ENCODE measurements at regions not wholly inside any gene's neighbourhood (a gene's known extent, or its start where the extent isn't known, plus 50 kb on each side); places are given as distances from the start of the nearest gene placed in this dataset.

DNA sequence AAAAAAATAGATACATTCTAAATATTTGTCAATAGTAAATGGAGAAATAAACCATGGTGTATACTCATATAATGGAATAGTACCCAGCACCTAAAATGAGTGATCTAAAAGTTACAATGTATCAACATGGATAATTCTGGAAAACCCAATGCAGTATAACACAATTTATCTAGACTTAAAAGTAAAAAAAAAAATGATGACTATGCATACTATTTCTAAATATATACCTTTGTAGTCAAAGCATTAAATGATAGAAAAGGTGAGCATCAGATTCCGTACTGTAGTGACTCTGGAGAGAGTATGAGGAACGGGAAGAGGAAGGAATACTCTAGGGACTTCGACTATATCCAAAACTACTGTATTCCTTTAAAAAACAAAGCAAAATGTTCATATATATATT, 115.2 kb upstream of the CDCA7L start (continued):
- TF ChIP-seq, protein P1, sequence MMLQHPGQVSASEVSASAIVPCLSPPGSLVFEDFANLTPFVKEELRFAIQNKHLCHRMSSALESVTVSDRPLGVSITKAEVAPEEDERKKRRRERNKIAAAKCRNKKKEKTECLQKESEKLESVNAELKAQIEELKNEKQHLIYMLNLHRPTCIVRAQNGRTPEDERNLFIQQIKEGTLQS (IDR thresholded peaks at IDR 0.05): no peak
- TF ChIP-seq TAF1 (conservative IDR thresholded peaks at IDR 0.05): no peak
- TF ChIP-seq, protein P2, sequence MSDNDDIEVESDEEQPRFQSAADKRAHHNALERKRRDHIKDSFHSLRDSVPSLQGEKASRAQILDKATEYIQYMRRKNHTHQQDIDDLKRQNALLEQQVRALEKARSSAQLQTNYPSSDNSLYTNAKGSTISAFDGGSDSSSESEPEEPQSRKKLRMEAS (IDR thresholded peaks at IDR 0.05): no peak

DNA sequence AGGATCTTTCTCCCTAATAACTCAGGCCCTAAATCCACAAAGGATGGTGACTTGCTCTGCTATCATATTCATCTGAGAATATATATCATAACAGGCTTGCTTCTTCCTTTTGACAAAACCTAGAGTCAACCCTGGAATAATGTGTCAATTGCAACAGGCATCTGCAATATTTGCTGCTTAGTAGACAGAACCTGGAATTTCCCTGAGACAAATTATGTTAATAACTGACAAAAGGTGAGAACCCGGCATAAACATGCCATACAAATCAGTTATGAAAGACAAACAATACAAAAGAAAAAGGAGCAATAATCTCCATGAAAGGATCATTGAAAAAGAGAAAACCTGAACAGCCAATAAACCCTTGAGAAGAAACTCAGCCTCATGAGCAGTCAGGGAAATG, 114.5 kb upstream of the CDCA7L start:
- H3K4me3 ChIP-seq (ENCODE audit: low read depth in 1 of 3, low read length in 3 of 3): no peak overlapping the region
- no peaks in the 10 kb centered on the region for H3K36me3 ChIP-seq (ENCODE audit: control insufficient read depth in 4 of 4, insufficient read depth in 3 of 4, low read depth in 1 of 4, low read length in 3 of 4)
- 83% methylated on average over 1 of the region's 1 CpG for WGBS
- H3K9ac ChIP-seq (ENCODE audit: low read depth in 1 of 2, low read length in 2 of 2): no peak overlapping the region
- TF ChIP-seq, protein P1 (IDR thresholded peaks at IDR 0.05): no peak
- TF ChIP-seq TAF1 (conservative IDR thresholded peaks at IDR 0.05) (no peak), NR2F2 (IDR thresholded peaks at IDR 0.05) (no peak), RXRA (IDR thresholded peaks at IDR 0.05) (no peak), GABPA (IDR thresholded peaks at IDR 0.05 in 1 of 2, conservative IDR thresholded peaks at IDR 0.05 in 1 of 2) (no peak), FOXA2 (IDR thresholded peaks at IDR 0.05) (no peak), SP1 (IDR thresholded peaks at IDR 0.05) (no peak), HNF4A (conservative IDR thresholded peaks at IDR 0.05) (no peak)
- TF ChIP-seq, protein P2 (IDR thresholded peaks at IDR 0.05): no peak
- TF ChIP-seq, protein P3, sequence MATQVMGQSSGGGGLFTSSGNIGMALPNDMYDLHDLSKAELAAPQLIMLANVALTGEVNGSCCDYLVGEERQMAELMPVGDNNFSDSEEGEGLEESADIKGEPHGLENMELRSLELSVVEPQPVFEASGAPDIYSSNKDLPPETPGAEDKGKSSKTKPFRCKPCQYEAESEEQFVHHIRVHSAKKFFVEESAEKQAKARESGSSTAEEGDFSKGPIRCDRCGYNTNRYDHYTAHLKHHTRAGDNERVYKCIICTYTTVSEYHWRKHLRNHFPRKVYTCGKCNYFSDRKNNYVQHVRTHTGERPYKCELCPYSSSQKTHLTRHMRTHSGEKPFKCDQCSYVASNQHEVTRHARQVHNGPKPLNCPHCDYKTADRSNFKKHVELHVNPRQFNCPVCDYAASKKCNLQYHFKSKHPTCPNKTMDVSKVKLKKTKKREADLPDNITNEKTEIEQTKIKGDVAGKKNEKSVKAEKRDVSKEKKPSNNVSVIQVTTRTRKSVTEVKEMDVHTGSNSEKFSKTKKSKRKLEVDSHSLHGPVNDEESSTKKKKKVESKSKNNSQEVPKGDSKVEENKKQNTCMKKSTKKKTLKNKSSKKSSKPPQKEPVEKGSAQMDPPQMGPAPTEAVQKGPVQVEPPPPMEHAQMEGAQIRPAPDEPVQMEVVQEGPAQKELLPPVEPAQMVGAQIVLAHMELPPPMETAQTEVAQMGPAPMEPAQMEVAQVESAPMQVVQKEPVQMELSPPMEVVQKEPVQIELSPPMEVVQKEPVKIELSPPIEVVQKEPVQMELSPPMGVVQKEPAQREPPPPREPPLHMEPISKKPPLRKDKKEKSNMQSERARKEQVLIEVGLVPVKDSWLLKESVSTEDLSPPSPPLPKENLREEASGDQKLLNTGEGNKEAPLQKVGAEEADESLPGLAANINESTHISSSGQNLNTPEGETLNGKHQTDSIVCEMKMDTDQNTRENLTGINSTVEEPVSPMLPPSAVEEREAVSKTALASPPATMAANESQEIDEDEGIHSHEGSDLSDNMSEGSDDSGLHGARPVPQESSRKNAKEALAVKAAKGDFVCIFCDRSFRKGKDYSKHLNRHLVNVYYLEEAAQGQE (IDR thresholded peaks at IDR 0.05): no peak
- TF ChIP-seq, protein P4, sequence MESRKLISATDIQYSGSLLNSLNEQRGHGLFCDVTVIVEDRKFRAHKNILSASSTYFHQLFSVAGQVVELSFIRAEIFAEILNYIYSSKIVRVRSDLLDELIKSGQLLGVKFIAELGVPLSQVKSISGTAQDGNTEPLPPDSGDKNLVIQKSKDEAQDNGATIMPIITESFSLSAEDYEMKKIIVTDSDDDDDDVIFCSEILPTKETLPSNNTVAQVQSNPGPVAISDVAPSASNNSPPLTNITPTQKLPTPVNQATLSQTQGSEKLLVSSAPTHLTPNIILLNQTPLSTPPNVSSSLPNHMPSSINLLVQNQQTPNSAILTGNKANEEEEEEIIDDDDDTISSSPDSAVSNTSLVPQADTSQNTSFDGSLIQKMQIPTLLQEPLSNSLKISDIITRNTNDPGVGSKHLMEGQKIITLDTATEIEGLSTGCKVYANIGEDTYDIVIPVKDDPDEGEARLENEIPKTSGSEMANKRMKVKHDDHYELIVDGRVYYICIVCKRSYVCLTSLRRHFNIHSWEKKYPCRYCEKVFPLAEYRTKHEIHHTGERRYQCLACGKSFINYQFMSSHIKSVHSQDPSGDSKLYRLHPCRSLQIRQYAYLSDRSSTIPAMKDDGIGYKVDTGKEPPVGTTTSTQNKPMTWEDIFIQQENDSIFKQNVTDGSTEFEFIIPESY (IDR thresholded peaks at IDR 0.05): no peak
- H3K9me3 ChIP-seq (ENCODE audit: control insufficient read depth in 4 of 4, low read length in 3 of 4): no peaks in the 10 kb centered on the region
- no peaks in the 10 kb centered on the region for H3K27me3 ChIP-seq (ENCODE audit: control insufficient read depth in 4 of 4, insufficient read depth in 4 of 4, low read length in 3 of 4)
- no peak for DNase-seq (ENCODE audit: low spot score)
- no peaks in the 10 kb centered on the region for H3K4me1 ChIP-seq (ENCODE audit: control insufficient read depth in 4 of 4, insufficient read depth in 4 of 4, low read length in 3 of 4)
- no peak overlapping the region for H3K27ac ChIP-seq (ENCODE audit: low read depth in 1 of 2, low read length in 2 of 2)

DNA sequence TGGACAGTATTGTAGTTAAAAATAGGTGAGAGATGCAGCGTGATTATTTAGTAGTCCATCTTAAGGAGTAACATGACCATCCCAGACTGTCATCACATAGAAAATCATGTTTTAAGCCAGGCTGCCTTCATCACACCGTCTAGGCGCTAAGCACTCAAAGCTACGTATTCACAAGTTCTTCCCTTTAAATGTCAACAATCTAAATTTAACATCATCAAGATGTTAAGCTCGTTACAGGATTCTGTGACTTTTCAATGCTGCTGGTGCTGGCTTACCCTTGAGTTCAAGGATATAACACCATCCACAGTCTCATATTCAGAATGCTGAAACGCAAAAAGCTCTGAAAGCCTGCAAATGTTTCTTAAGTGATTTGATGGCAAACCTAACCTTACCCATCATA, 109.5 kb upstream of the CDCA7L start:
- Histone ChIP-seq H3K36me3 (ENCODE audit: control insufficient read depth in 4 of 4, insufficient read depth in 3 of 4, low read depth in 1 of 4, low read length in 3 of 4) (no peaks in the 10 kb centered on the region), H3K9ac (ENCODE audit: low read depth in 1 of 2, low read length in 2 of 2) (no peak overlapping the region), H3K4me3 (ENCODE audit: low read depth in 1 of 3, low read length in 3 of 3) (no peak overlapping the region), H3K27ac (ENCODE audit: low read depth in 1 of 2, low read length in 2 of 2) (no peak overlapping the region), H3K27me3 (ENCODE audit: control insufficient read depth in 4 of 4, insufficient read depth in 4 of 4, low read length in 3 of 4) (no peaks in the 10 kb centered on the region), H3K9me3 (ENCODE audit: control insufficient read depth in 4 of 4, low read length in 3 of 4) (no peaks in the 10 kb centered on the region), H3K4me1 (ENCODE audit: control insufficient read depth in 4 of 4, insufficient read depth in 4 of 4, low read length in 3 of 4) (no peaks in the 10 kb centered on the region)
- TF ChIP-seq RXRA (IDR thresholded peaks at IDR 0.05) (no peak), EGR1 (IDR thresholded peaks at IDR 0.05; ENCODE audit: low read depth in 2 of 2) (no peak), JUND (IDR thresholded peaks at IDR 0.05) (no peak), HNF4A (conservative IDR thresholded peaks at IDR 0.05) (no peak), NR2F2 (IDR thresholded peaks at IDR 0.05) (no peak), GABPA (IDR thresholded peaks at IDR 0.05 in 1 of 2, conservative IDR thresholded peaks at IDR 0.05 in 1 of 2) (no peak), RAD21 (IDR thresholded peaks at IDR 0.05) (no peak), YY1 (IDR thresholded peaks at IDR 0.05) (no peak), SP1 (IDR thresholded peaks at IDR 0.05) (no peak), TAF1 (conservative IDR thresholded peaks at IDR 0.05) (no peak)
- TF ChIP-seq, protein P3 (IDR thresholded peaks at IDR 0.05): no peak
- TF ChIP-seq, protein P2 (IDR thresholded peaks at IDR 0.05): no peak
- TF ChIP-seq, protein P1 (IDR thresholded peaks at IDR 0.05): no peak
- WGBS: 81% methylated on average over 6 of the region's 6 CpGs
- DNase-seq (ENCODE audit: low spot score): no peak

All from liver (tissue), 7 donors.